Activated naive CD4-positive, alpha-beta T cell treated with anti-CD3 and anti-CD28 coated beads, Interleukin-2, amount 50 U/mL, for 24 hours (primary cell): ENCODE measurements at regions not wholly inside any gene's neighbourhood (a gene's known extent, or its start where the extent isn't known, plus 50 kb on each side); places are given as distances from the start of the nearest gene placed in this dataset.

ENCODE experiments used
- H3K27ac Mint-ChIP-seq: one replicate; pipeline ENCODE4 v1.8.0; 2021; ENCODE audit warnings: mild to moderate bottlenecking, mixed read lengths
- H3K27me3 Mint-ChIP-seq: one replicate; pipeline ENCODE4 v1.8.0; 2021; ENCODE audit warnings: mixed read lengths
- H3K36me3 Mint-ChIP-seq: one replicate; pipeline ENCODE4 v1.8.0; 2021; ENCODE audit warnings: mixed read lengths
- H3K4me1 Mint-ChIP-seq: one replicate; pipeline ENCODE4 v1.8.0; 2021; ENCODE audit warnings: mixed read lengths
- H3K4me3 Mint-ChIP-seq: one replicate; pipeline ENCODE4 v1.8.0; 2021; ENCODE audit warnings: mild to moderate bottlenecking, mixed read lengths
- H3K9me3 Mint-ChIP-seq: one replicate; pipeline ENCODE4 v1.8.0; 2021; ENCODE audit warnings: mixed read lengths

GRCh38 chr2:18724371-18725145 is 135.2 kb upstream of the NT5C1B start:
- no peak overlapping the region for H3K4me3 Mint-ChIP-seq
- no peak overlapping the region for H3K27ac Mint-ChIP-seq
- no peaks in the 10 kb centered on the region for H3K9me3 Mint-ChIP-seq
- peaks cover 21% of the 10 kb centered on the region for H3K36me3 Mint-ChIP-seq
- H3K4me1 Mint-ChIP-seq: no peaks in the 10 kb centered on the region
- H3K27me3 Mint-ChIP-seq: no peaks in the 10 kb centered on the region

DNA sequence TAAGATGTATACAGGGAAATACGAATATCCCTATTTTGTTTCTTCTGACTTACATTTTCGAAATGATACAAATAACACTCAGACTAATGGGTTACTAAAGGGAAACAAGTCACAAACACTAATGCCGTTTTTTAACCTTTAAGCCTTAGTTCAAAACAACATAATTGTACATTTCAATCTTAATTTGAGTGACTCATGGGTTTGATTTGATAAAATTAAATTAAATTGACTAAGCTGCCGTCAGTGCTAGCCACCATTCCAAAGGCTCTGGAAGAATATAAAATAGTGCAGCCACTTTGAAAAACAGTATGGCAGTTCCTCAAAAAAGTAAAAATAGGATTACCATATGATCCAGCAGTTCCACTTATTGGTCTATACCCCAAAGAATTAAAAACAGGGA is 133.8 kb upstream of the NT5C1B start:
- no peak overlapping the region for H3K4me3 Mint-ChIP-seq
- H3K27ac Mint-ChIP-seq: no peak overlapping the region
- H3K9me3 Mint-ChIP-seq: no peaks in the 10 kb centered on the region
- H3K4me1 Mint-ChIP-seq: no peaks in the 10 kb centered on the region
- H3K36me3 Mint-ChIP-seq: peaks cover 17% of the 10 kb centered on the region
- H3K27me3 Mint-ChIP-seq: no peaks in the 10 kb centered on the region

DNA sequence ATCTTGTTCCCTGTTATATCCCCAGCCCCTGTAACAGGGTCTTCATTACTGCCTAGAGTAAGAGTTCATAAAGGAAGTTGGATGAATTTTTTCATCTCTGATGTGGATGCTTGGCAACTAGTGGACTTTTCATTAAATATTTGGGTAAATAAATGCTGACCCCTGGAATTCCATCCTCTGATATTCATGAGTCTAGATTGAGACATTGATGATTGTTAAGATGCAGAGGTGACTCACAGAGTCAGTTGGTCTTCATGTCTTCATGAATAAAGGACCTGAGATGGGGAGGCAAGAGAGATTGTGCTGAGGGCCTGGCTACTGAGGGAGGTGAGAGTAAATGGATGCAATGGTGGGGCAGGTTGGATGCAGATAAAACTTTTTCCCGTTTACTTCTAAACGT is 132.7 kb upstream of the NT5C1B start:
- Mint-ChIP-seq H3K27ac (no peak overlapping the region), H3K27me3 (no peaks in the 10 kb centered on the region), H3K4me1 (no peaks in the 10 kb centered on the region), H3K36me3 (peaks cover 21% of the 10 kb centered on the region), H3K9me3 (no peaks in the 10 kb centered on the region), H3K4me3 (no peak overlapping the region)

DNA sequence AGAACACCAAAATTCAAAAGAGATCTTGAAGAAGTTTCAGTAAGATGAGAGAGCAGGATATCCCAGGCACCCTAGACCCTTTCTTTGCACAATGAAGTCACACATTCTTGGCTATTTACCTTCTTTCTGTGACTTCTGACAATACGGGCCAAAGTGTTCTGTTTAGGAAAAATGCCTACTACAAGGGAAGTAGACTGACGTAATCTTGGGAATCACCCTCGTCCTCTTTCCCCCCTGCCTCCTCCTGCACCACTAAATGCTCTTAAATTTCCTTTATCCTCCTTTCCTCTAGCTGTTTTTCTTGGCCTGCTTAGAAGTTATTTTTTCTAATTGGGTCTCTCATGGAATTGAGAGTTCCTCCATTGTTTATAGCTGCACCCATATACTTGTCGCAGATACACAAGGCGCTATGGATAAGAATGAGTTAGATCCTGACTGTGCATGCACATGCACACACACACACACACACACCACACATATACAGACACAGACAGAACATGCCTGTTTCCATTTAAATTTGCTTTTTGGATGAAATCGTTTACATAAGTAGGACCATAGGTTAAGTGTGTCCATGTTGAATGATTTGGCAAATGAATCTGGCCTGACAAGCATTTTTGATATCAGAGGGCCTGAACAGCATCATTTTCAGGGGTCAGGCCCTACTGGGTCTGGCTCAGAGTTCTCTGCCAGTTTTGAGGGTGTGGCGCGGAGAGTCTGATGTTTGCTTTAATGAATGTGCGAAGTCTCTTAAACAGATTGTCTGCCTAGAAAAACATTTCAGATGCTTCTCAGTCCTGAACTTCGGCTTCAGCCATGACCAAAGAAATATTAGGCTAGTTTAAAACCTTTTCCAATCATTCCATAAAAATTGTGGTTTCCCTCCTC is 131.9 kb upstream of the NT5C1B start:
- Mint-ChIP-seq H3K4me1 (no peaks in the 10 kb centered on the region), H3K36me3 (peaks cover 20% of the 10 kb centered on the region), H3K4me3 (no peak overlapping the region), H3K27ac (no peak overlapping the region), H3K27me3 (no peaks in the 10 kb centered on the region), H3K9me3 (no peaks in the 10 kb centered on the region)

GRCh38 chr2:18719978-18720775 is 130.8 kb upstream of the NT5C1B start:
- no peak overlapping the region for H3K27ac Mint-ChIP-seq
- no peaks in the 10 kb centered on the region for H3K4me1 Mint-ChIP-seq
- H3K27me3 Mint-ChIP-seq: no peaks in the 10 kb centered on the region
- H3K4me3 Mint-ChIP-seq: no peak overlapping the region
- peaks cover 23% of the 10 kb centered on the region for H3K36me3 Mint-ChIP-seq
- H3K9me3 Mint-ChIP-seq: no peaks in the 10 kb centered on the region

GRCh38 chr2:18708203-18708715 is 118.9 kb upstream of the NT5C1B start:
- Mint-ChIP-seq H3K4me1 (peaks cover 3% of the 10 kb centered on the region), H3K27me3 (no peaks in the 10 kb centered on the region), H3K36me3 (peaks cover 8% of the 10 kb centered on the region), H3K9me3 (peaks cover 3% of the 10 kb centered on the region), H3K27ac (no peak overlapping the region), H3K4me3 (no peak overlapping the region)

GRCh38 chr2:18706001-18706400 is 116.6 kb upstream of the NT5C1B start:
- Mint-ChIP-seq H3K4me3 (no peak overlapping the region), H3K9me3 (no peaks in the 10 kb centered on the region), H3K4me1 (peaks cover 3% of the 10 kb centered on the region), H3K36me3 (peaks cover 3% of the 10 kb centered on the region), H3K27me3 (no peaks in the 10 kb centered on the region), H3K27ac (no peak overlapping the region)

GRCh38 chr2:18704276-18704675 is 114.9 kb upstream of the NT5C1B start:
- Mint-ChIP-seq H3K4me1 (peaks cover 3% of the 10 kb centered on the region), H3K27me3 (no peaks in the 10 kb centered on the region), H3K4me3 (no peak overlapping the region)

GRCh38 chr2:18703555-18703954 is 114.2 kb upstream of the NT5C1B start:
- no peak overlapping the region for H3K27ac Mint-ChIP-seq
- H3K9me3 Mint-ChIP-seq: no peaks in the 10 kb centered on the region
- no peak overlapping the region for H3K4me3 Mint-ChIP-seq
- H3K27me3 Mint-ChIP-seq: no peaks in the 10 kb centered on the region
- H3K36me3 Mint-ChIP-seq: peaks cover 1% of the 10 kb centered on the region
- peaks cover 3% of the 10 kb centered on the region for H3K4me1 Mint-ChIP-seq

More at GRCh38 chr2:18704276-18704675, 114.9 kb upstream of the NT5C1B start:
- H3K9me3 Mint-ChIP-seq: no peaks in the 10 kb centered on the region
- H3K36me3 Mint-ChIP-seq: peaks cover 1% of the 10 kb centered on the region
- no peak overlapping the region for H3K27ac Mint-ChIP-seq

- Mint-ChIP-seq H3K4me3 (no peak overlapping the region), H3K27me3 (no peaks in the 10 kb centered on the region), H3K27ac (no peak overlapping the region), H3K4me1 (peaks cover 3% of the 10 kb centered on the region), H3K36me3 (peaks cover 2% of the 10 kb centered on the region), H3K9me3 (no peaks in the 10 kb centered on the region)
Observed at GRCh38 chr2:18701981-18702380, 112.6 kb upstream of the NT5C1B start.

GRCh38 chr2:18701546-18701945 is 112.2 kb upstream of the NT5C1B start:
- no peak overlapping the region for H3K27ac Mint-ChIP-seq
- H3K27me3 Mint-ChIP-seq: no peaks in the 10 kb centered on the region
- no peak overlapping the region for H3K4me3 Mint-ChIP-seq
- no peaks in the 10 kb centered on the region for H3K9me3 Mint-ChIP-seq
- peaks cover 3% of the 10 kb centered on the region for H3K4me1 Mint-ChIP-seq
- H3K36me3 Mint-ChIP-seq: peaks cover 5% of the 10 kb centered on the region

DNA sequence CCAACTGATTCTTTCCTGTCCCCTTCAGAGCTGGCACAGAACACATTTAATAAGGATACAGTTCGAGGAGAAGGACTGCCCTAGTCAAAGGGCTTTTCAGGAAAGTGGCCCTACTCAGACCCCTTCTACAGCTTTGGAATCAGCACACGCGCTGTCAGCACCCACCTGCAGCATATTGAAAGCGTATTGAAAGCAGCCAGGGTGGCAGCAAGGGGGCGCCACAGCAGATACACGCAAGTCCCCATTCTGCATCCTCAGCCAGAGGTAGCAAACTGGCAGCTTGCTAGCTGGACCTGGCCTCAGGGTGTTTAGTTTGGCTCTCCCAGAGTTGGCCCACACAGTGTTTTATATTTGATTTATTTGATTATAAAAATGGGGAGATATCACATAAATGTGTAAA is 101.0 kb upstream of the NT5C1B start:
- H3K36me3 Mint-ChIP-seq: peaks cover 11% of the 10 kb centered on the region
- no peak overlapping the region for H3K27ac Mint-ChIP-seq
- no peak overlapping the region for H3K4me3 Mint-ChIP-seq
- no peaks in the 10 kb centered on the region for H3K4me1 Mint-ChIP-seq
- no peaks in the 10 kb centered on the region for H3K27me3 Mint-ChIP-seq
- no peaks in the 10 kb centered on the region for H3K9me3 Mint-ChIP-seq

DNA sequence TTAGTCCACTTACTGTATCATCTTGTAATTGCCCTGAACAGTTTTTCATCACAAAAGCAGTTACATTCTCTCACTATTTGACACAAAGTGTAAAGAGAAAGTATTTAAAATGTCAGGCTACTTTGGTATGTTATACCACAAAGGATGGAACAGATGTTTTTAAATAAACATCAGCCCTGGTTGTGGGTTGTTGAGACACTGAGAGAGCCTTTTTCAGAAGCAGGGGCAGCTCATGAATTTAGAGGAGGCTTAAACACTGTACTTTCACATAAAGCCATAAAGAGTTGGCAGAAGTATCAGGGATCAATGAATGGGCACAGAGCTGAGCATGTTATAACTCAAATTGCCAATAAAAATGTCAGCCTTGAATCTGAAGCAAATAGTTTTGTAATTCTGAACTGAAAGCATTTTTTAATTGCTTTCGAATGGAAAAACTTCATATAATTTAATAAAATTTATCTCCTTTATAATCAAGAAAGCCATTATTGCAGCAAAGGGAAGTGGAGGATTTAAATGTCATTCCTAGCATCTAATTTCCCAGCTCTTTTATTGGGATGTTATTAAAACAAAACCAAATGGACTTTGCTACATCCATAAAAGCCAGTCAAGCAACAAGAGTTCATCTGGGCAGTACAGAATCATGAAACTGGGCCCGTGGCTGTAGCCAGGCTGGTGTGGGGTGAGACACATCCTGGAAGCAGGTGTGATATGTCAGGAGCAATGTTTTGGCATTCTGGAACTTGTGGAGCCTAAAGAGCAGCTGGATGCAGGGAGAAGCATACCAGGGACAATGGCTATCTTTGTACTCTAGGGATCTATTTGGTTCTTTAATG is 95.1 kb upstream of the NT5C1B start:
- Mint-ChIP-seq H3K4me3 (no peak overlapping the region), H3K27me3 (no peaks in the 10 kb centered on the region), H3K9me3 (no peaks in the 10 kb centered on the region), H3K4me1 (peaks cover 9% of the 10 kb centered on the region), H3K27ac (no peak overlapping the region), H3K36me3 (peaks cover 2% of the 10 kb centered on the region)

DNA sequence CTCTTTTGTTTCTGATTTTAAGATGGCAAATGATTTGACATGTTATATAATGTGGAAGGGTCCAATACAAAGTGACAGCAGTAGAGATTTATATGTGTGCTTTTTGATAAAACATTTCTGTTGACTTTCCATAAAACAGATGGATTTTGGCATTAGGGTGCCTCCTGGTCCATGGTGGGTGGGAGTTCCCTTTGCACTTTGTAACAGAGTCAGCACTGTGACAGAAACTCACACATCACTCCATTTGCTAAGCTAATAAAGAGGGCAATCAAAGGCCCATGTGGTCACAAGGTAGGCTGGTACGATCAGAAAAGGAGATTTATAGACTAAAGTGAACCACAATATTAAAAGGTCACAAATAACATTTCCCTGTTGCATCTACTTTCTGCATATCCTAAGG is 93.3 kb upstream of the NT5C1B start:
- Mint-ChIP-seq H3K9me3 (no peaks in the 10 kb centered on the region), H3K27ac (no peak overlapping the region), H3K4me3 (no peak overlapping the region), H3K4me1 (peaks cover 9% of the 10 kb centered on the region), H3K27me3 (no peaks in the 10 kb centered on the region), H3K36me3 (peaks cover 2% of the 10 kb centered on the region)

DNA sequence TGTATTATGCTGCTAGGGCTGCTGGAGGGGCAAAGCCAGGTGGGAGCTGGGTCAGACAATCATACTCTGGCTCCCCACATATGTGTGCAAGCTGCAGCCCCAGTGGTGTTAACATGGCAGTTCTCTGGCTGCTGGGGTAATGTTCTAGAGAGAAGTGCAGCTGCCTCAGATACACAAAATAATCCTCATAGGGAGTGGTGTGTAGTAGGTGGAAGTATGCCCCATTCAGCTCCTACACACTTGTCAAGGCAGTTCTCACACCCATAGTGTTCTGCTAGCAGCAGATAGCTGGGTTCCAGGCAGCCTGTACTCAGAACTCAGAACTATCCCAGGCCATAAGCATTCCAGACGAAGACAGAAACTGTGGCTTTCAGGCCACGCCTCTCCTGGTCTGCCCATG is 87.9 kb upstream of the NT5C1B start:
- Mint-ChIP-seq H3K27ac (no peak overlapping the region), H3K36me3 (peaks cover 14% of the 10 kb centered on the region), H3K4me3 (no peak overlapping the region), H3K27me3 (no peaks in the 10 kb centered on the region), H3K4me1 (peaks cover 5% of the 10 kb centered on the region), H3K9me3 (peaks cover 21% of the 10 kb centered on the region)
